ENCODE measurements at regions not wholly inside any gene's neighbourhood (a gene's known extent, or its start where the extent isn't known, plus 50 kb on each side); places are given as distances from the start of the nearest gene placed in this dataset.

- no peak for DNase-seq
- Histone ChIP-seq H3K4me3 (no peak overlapping the region), H3K27me3 (no peaks in the 10 kb centered on the region), H3K27ac (no peak overlapping the region), H3K9me3 (no peaks in the 10 kb centered on the region), H3K4me1 (no peaks in the 10 kb centered on the region), H3K36me3 (no peaks in the 10 kb centered on the region)
- no peak for TF ChIP-seq POLR2A (IDR thresholded peaks at IDR 0.05)
- TF ChIP-seq, protein P1, sequence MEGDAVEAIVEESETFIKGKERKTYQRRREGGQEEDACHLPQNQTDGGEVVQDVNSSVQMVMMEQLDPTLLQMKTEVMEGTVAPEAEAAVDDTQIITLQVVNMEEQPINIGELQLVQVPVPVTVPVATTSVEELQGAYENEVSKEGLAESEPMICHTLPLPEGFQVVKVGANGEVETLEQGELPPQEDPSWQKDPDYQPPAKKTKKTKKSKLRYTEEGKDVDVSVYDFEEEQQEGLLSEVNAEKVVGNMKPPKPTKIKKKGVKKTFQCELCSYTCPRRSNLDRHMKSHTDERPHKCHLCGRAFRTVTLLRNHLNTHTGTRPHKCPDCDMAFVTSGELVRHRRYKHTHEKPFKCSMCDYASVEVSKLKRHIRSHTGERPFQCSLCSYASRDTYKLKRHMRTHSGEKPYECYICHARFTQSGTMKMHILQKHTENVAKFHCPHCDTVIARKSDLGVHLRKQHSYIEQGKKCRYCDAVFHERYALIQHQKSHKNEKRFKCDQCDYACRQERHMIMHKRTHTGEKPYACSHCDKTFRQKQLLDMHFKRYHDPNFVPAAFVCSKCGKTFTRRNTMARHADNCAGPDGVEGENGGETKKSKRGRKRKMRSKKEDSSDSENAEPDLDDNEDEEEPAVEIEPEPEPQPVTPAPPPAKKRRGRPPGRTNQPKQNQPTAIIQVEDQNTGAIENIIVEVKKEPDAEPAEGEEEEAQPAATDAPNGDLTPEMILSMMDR (IDR thresholded peaks at IDR 0.05): no peak
- WGBS, 2 donors: 80 to 93% methylated on average over 7 of the region's 7 CpGs
- intact Hi-C loops (cut with DNase I): no loop called here
Observed at GRCh38 chr1:87466621-87467020, 137.9 kb downstream of the LMO4 start.

GRCh38 chr1:87472716-87473115, 144.0 kb downstream of the LMO4 start:
- no peak overlapping the region for H3K27ac ChIP-seq
- whole genome bisulfite sequencing, 2 donors: 82 to 94% methylated on average over 4 of the region's 4 CpGs
- H3K9me3 ChIP-seq: no peaks in the 10 kb centered on the region
- H3K4me1 ChIP-seq: no peaks in the 10 kb centered on the region
- H3K27me3 ChIP-seq: no peaks in the 10 kb centered on the region
- H3K36me3 ChIP-seq: no peaks in the 10 kb centered on the region
- DNase-seq: no peak
- intact Hi-C loops (cut with DNase I): no loop called here
- no peak for TF ChIP-seq POLR2A (IDR thresholded peaks at IDR 0.05)
- TF ChIP-seq, protein P1 (IDR thresholded peaks at IDR 0.05): no peak
- no peak overlapping the region for H3K4me3 ChIP-seq

- Histone ChIP-seq H3K27me3 (no peaks in the 10 kb centered on the region), H3K4me3 (no peak overlapping the region), H3K27ac (no peak overlapping the region), H3K36me3 (no peaks in the 10 kb centered on the region), H3K9me3 (no peaks in the 10 kb centered on the region), H3K4me1 (no peaks in the 10 kb centered on the region)
- intact Hi-C loops (cut with DNase I): no loop called here
- 92 to 94% methylated on average over 2 of the region's 2 CpGs for WGBS, 2 donors
- no peak for DNase-seq
- TF ChIP-seq POLR2A (IDR thresholded peaks at IDR 0.05): no peak
- TF ChIP-seq, protein P1 (IDR thresholded peaks at IDR 0.05): no peak
Observed at GRCh38 chr1:87473203-87473661, 144.6 kb downstream of the LMO4 start.

DNA sequence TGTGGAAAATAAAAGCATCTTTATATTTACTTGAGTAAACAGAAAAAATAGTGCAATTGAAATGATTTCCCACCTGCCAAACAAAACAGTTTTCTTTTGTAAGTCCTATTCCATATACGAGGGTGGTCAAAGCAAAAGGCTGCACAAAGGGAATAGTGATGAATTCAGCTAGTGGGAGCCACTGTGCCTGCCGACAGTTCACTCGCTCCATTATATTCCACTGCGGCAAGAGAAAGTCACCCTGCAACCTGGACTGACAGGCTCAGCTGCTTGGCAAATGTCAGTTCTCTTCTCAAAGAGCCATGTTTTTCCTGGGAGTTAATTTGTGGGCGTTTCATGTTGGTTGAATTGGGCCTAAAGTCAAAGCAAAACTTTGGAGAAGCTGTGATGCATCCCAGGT, 145.4 kb downstream of the LMO4 start:
- Histone ChIP-seq H3K4me1 (no peaks in the 10 kb centered on the region), H3K27ac (no peak overlapping the region), H3K9me3 (no peaks in the 10 kb centered on the region), H3K36me3 (no peaks in the 10 kb centered on the region), H3K27me3 (no peaks in the 10 kb centered on the region), H3K4me3 (no peak overlapping the region)
- intact Hi-C loops (cut with DNase I): no loop called here
- 58 to 73% methylated on average over 5 of the region's 5 CpGs for WGBS, 2 donors
- no peak for TF ChIP-seq POLR2A (IDR thresholded peaks at IDR 0.05)
- TF ChIP-seq, protein P1 (IDR thresholded peaks at IDR 0.05): no peak
- DNase-seq: no peak

- Histone ChIP-seq H3K4me1 (no peaks in the 10 kb centered on the region), H3K36me3 (no peaks in the 10 kb centered on the region), H3K27me3 (no peaks in the 10 kb centered on the region), H3K27ac (no peak overlapping the region), H3K4me3 (no peak overlapping the region), H3K9me3 (no peaks in the 10 kb centered on the region)
- intact Hi-C loops (cut with DNase I): no loop called here
- DNase-seq: no peak
- TF ChIP-seq, protein P1 (IDR thresholded peaks at IDR 0.05): no peak
- TF ChIP-seq POLR2A (IDR thresholded peaks at IDR 0.05): no peak
- 72 to 89% methylated on average over 1 to 3 of the region's 3 CpGs for WGBS, 2 donors
Observed at GRCh38 chr1:87478231-87478630, 149.6 kb downstream of the LMO4 start.
